ENCODE measurements at regions not wholly inside any gene's neighbourhood (a gene's known extent, or its start where the extent isn't known, plus 50 kb on each side); places are given as distances from the start of the nearest gene placed in this dataset.
"Not testable (repeated sequence)": the region's sequence is repeated elsewhere in the genome, so short reads cannot be mapped to it uniquely, and the experiment has no call there.

- Mint-ChIP-seq H3K36me3 (ENCODE audit: low read depth) (no peaks in the 10 kb centered on the region), H3K9me3 (peaks cover 20% of the 10 kb centered on the region), H3K27me3 (ENCODE audit: low read depth, poor library complexity) (peaks cover 17% of the 10 kb centered on the region), H3K4me3 (no peak overlapping the region), H3K4me1 (peaks cover 19% of the 10 kb centered on the region), H3K27ac (no peak overlapping the region)
- TF ChIP-seq CTCF (IDR thresholded peaks at IDR 0.05): no peak
- no peak for DNase-seq
Measured at GRCh38 chr1:55300975-55301374, 85.8 kb upstream of the USP24 start.

GRCh38 chr1:55298167-55298894, 83.2 kb upstream of the USP24 start:
- Mint-ChIP-seq H3K36me3 (ENCODE audit: low read depth) (no peaks in the 10 kb centered on the region), H3K27me3 (ENCODE audit: low read depth, poor library complexity) (peaks cover 12% of the 10 kb centered on the region), H3K27ac (no peak overlapping the region), H3K4me3 (no peak overlapping the region), H3K4me1 (peaks cover 2% of the 10 kb centered on the region), H3K9me3 (peaks cover 40% of the 10 kb centered on the region)
- DNase-seq: no peak
- no peak for TF ChIP-seq CTCF (IDR thresholded peaks at IDR 0.05)

- H3K4me3 Mint-ChIP-seq; H3K36me3 Mint-ChIP-seq (ENCODE audit: low read depth): not testable (repeated sequence)
Measured at GRCh38 chr1:55296247-55296646, 81.1 kb upstream of the USP24 start.

GRCh38 chr1:55289614-55290013, 74.5 kb upstream of the USP24 start:
- Mint-ChIP-seq H3K9me3 (peaks cover 7% of the 10 kb centered on the region), H3K4me3 (no peak overlapping the region), H3K4me1 (no peaks in the 10 kb centered on the region), H3K27ac (no peak overlapping the region), H3K27me3 (ENCODE audit: low read depth, poor library complexity) (peaks cover 13% of the 10 kb centered on the region), H3K36me3 (ENCODE audit: low read depth) (no peaks in the 10 kb centered on the region)
- TF ChIP-seq CTCF (IDR thresholded peaks at IDR 0.05): no peak
- no peak for DNase-seq

More at GRCh38 chr1:55296247-55296646, 81.1 kb upstream of the USP24 start:
- Mint-ChIP-seq H3K27me3 (ENCODE audit: low read depth, poor library complexity) (peaks cover 12% of the 10 kb centered on the region), H3K9me3 (peaks cover 40% of the 10 kb centered on the region)
- not testable (repeated sequence) for H3K27ac Mint-ChIP-seq, H3K4me1 Mint-ChIP-seq, DNase-seq

GRCh38 chr1:55289042-55289441, 73.9 kb upstream of the USP24 start:
- Mint-ChIP-seq H3K36me3 (ENCODE audit: low read depth) (no peaks in the 10 kb centered on the region), H3K4me1 (no peaks in the 10 kb centered on the region), H3K4me3 (no peak overlapping the region), H3K27me3 (ENCODE audit: low read depth, poor library complexity) (peaks cover 9% of the 10 kb centered on the region), H3K9me3 (peaks cover 3% of the 10 kb centered on the region), H3K27ac (no peak overlapping the region)
- no peak for DNase-seq
- TF ChIP-seq CTCF (IDR thresholded peaks at IDR 0.05): no peak

GRCh38 chr1:55288245-55288644, 73.1 kb upstream of the USP24 start:
- DNase-seq: no peak
- TF ChIP-seq CTCF (IDR thresholded peaks at IDR 0.05): no peak
- no peak overlapping the region for H3K27ac Mint-ChIP-seq
- H3K9me3 Mint-ChIP-seq: no peaks in the 10 kb centered on the region
- H3K4me1 Mint-ChIP-seq: no peaks in the 10 kb centered on the region
- H3K27me3 Mint-ChIP-seq (ENCODE audit: low read depth, poor library complexity): peaks cover 9% of the 10 kb centered on the region
- H3K4me3 Mint-ChIP-seq: no peak overlapping the region
- no peaks in the 10 kb centered on the region for H3K36me3 Mint-ChIP-seq (ENCODE audit: low read depth)

All from nephron progenitor cell (in vitro differentiated cells).